ENCODE measurements at regions not wholly inside any gene's neighbourhood (a gene's known extent, or its start where the extent isn't known, plus 50 kb on each side); places are given as distances from the start of the nearest gene placed in this dataset.

DNA sequence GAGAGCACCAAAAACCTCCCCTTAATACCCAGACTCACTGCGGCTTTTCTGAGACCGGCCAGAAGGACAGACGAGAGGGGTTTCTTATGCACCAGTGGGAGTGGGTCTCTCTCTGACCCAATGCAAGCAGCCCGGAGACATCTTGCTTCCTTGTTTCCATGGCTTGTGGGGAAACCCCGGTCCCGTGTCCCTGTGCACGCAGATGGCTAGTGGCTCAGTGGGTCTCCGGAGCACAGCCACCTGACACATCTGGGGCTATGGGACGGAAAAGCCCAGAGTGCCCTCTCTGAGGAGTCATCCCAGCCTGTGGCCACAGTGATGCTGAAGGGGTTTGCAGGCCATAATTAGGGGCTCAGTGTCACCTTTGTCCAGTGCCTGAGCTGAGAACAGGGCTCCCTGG, 197.6 kb downstream of the PHETA1 start:
- DNase-seq (ENCODE audit: low spot score), result no peak
- no peaks in the 10 kb centered on the region for H3K36me3 ChIP-seq (ENCODE audit: insufficient read depth)
- Mint-ChIP-seq H3K4me1 (peaks cover 8% of the 10 kb centered on the region; the same call in 2 of the 3 replicates), H3K36me3 (ENCODE audit: low read depth) (no peaks in the 10 kb centered on the region), H3K9me3 (no peaks in the 10 kb centered on the region), H3K27me3 (ENCODE audit: insufficient read depth, low read depth, poor library complexity) (peaks cover 9% of the 10 kb centered on the region), H3K27ac (no peak overlapping the region), H3K4me3 (no peak overlapping the region)
- no peaks in the 10 kb centered on the region for H3K9me2 ChIP-seq (ENCODE audit: insufficient read depth)
- H3K27ac ChIP-seq (ENCODE audit: low read depth), result no peak overlapping the region
- no peaks in the 10 kb centered on the region for H3K27me3 ChIP-seq (ENCODE audit: insufficient read depth)
- no peaks in the 10 kb centered on the region; the same call in 1 of the 2 replicates for H4K20me1 ChIP-seq (replicated peaks; ENCODE audit: insufficient read depth)
- H3K4me2 ChIP-seq, result no peak overlapping the region
- H3K4me1 ChIP-seq (ENCODE audit: insufficient read depth), result no peaks in the 10 kb centered on the region
- no peaks in the 10 kb centered on the region for H3F3A ChIP-seq (replicated peaks; ENCODE audit: low read depth)
- no peak overlapping the region for H2AFZ ChIP-seq
- no peak overlapping the region for H3K4me3 ChIP-seq
- TF ChIP-seq CREB1 (CRISPR knock-in tag; IDR thresholded peaks at IDR 0.05; ENCODE audit: low read depth) (no peak), ZNF114 (CRISPR knock-in tag; IDR thresholded peaks at IDR 0.05) (no peak), EZH2phosphoT487 (IDR thresholded peaks at IDR 0.05; ENCODE audit: unreplicated experiment) (no peak), ZNF331 (CRISPR knock-in tag; IDR thresholded peaks at IDR 0.05; ENCODE audit: low read depth) (no peak), POLR2AphosphoS5 (IDR thresholded peaks at IDR 0.05; ENCODE audit: low read depth) (no peak), STAT1 (IDR thresholded peaks at IDR 0.05; ENCODE audit: unreplicated experiment) (no peak), EZH2 (IDR thresholded peaks at IDR 0.05; ENCODE audit: low read depth, unreplicated experiment) (no peak), NANOG (IDR thresholded peaks at IDR 0.05; ENCODE audit: borderline replicate concordance) (no peak), JUNB (IDR thresholded peaks at IDR 0.05; ENCODE audit: unreplicated experiment) (no peak)
- TF ChIP-seq, protein P1, sequence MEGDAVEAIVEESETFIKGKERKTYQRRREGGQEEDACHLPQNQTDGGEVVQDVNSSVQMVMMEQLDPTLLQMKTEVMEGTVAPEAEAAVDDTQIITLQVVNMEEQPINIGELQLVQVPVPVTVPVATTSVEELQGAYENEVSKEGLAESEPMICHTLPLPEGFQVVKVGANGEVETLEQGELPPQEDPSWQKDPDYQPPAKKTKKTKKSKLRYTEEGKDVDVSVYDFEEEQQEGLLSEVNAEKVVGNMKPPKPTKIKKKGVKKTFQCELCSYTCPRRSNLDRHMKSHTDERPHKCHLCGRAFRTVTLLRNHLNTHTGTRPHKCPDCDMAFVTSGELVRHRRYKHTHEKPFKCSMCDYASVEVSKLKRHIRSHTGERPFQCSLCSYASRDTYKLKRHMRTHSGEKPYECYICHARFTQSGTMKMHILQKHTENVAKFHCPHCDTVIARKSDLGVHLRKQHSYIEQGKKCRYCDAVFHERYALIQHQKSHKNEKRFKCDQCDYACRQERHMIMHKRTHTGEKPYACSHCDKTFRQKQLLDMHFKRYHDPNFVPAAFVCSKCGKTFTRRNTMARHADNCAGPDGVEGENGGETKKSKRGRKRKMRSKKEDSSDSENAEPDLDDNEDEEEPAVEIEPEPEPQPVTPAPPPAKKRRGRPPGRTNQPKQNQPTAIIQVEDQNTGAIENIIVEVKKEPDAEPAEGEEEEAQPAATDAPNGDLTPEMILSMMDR (conservative IDR thresholded peaks at IDR 0.05; ENCODE audit: low read depth in 2 of 2), result no peak
- TF ChIP-seq, protein P2, sequence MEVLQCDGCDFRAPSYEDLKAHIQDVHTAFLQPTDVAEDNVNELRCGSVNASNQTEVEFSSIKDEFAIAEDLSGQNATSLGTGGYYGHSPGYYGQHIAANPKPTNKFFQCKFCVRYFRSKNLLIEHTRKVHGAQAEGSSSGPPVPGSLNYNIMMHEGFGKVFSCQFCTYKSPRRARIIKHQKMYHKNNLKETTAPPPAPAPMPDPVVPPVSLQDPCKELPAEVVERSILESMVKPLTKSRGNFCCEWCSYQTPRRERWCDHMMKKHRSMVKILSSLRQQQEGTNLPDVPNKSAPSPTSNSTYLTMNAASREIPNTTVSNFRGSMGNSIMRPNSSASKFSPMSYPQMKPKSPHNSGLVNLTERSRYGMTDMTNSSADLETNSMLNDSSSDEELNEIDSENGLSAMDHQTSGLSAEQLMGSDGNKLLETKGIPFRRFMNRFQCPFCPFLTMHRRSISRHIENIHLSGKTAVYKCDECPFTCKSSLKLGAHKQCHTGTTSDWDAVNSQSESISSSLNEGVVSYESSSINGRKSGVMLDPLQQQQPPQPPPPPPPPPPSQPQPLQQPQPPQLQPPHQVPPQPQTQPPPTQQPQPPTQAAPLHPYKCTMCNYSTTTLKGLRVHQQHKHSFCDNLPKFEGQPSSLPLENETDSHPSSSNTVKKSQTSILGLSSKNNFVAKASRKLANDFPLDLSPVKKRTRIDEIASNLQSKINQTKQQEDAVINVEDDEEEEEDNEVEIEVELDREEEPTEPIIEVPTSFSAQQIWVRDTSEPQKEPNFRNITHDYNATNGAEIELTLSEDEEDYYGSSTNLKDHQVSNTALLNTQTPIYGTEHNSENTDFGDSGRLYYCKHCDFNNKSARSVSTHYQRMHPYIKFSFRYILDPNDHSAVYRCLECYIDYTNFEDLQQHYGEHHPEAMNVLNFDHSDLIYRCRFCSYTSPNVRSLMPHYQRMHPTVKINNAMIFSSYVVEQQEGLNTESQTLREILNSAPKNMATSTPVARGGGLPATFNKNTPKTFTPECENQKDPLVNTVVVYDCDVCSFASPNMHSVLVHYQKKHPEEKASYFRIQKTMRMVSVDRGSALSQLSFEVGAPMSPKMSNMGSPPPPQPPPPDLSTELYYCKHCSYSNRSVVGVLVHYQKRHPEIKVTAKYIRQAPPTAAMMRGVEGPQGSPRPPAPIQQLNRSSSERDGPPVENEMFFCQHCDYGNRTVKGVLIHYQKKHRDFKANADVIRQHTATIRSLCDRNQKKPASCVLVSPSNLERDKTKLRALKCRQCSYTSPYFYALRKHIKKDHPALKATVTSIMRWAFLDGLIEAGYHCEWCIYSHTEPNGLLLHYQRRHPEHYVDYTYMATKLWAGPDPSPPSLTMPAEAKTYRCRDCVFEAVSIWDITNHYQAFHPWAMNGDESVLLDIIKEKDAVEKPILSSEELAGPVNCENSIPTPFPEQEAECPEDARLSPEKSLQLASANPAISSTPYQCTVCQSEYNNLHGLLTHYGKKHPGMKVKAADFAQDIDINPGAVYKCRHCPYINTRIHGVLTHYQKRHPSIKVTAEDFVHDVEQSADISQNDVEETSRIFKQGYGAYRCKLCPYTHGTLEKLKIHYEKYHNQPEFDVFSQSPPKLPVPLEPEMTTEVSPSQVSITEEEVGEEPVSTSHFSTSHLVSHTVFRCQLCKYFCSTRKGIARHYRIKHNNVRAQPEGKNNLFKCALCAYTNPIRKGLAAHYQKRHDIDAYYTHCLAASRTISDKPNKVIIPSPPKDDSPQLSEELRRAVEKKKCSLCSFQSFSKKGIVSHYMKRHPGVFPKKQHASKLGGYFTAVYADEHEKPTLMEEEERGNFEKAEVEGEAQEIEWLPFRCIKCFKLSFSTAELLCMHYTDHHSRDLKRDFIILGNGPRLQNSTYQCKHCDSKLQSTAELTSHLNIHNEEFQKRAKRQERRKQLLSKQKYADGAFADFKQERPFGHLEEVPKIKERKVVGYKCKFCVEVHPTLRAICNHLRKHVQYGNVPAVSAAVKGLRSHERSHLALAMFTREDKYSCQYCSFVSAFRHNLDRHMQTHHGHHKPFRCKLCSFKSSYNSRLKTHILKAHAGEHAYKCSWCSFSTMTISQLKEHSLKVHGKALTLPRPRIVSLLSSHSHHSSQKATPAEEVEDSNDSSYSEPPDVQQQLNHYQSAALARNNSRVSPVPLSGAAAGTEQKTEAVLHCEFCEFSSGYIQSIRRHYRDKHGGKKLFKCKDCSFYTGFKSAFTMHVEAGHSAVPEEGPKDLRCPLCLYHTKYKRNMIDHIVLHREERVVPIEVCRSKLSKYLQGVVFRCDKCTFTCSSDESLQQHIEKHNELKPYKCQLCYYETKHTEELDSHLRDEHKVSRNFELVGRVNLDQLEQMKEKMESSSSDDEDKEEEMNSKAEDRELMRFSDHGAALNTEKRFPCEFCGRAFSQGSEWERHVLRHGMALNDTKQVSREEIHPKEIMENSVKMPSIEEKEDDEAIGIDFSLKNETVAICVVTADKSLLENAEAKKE (CRISPR knock-in tag; IDR thresholded peaks at IDR 0.05), result no peak
- TF ChIP-seq, protein P3, sequence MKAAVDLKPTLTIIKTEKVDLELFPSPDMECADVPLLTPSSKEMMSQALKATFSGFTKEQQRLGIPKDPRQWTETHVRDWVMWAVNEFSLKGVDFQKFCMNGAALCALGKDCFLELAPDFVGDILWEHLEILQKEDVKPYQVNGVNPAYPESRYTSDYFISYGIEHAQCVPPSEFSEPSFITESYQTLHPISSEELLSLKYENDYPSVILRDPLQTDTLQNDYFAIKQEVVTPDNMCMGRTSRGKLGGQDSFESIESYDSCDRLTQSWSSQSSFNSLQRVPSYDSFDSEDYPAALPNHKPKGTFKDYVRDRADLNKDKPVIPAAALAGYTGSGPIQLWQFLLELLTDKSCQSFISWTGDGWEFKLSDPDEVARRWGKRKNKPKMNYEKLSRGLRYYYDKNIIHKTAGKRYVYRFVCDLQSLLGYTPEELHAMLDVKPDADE (IDR thresholded peaks at IDR 0.05), result no peak
- TF ChIP-seq, protein P4, sequence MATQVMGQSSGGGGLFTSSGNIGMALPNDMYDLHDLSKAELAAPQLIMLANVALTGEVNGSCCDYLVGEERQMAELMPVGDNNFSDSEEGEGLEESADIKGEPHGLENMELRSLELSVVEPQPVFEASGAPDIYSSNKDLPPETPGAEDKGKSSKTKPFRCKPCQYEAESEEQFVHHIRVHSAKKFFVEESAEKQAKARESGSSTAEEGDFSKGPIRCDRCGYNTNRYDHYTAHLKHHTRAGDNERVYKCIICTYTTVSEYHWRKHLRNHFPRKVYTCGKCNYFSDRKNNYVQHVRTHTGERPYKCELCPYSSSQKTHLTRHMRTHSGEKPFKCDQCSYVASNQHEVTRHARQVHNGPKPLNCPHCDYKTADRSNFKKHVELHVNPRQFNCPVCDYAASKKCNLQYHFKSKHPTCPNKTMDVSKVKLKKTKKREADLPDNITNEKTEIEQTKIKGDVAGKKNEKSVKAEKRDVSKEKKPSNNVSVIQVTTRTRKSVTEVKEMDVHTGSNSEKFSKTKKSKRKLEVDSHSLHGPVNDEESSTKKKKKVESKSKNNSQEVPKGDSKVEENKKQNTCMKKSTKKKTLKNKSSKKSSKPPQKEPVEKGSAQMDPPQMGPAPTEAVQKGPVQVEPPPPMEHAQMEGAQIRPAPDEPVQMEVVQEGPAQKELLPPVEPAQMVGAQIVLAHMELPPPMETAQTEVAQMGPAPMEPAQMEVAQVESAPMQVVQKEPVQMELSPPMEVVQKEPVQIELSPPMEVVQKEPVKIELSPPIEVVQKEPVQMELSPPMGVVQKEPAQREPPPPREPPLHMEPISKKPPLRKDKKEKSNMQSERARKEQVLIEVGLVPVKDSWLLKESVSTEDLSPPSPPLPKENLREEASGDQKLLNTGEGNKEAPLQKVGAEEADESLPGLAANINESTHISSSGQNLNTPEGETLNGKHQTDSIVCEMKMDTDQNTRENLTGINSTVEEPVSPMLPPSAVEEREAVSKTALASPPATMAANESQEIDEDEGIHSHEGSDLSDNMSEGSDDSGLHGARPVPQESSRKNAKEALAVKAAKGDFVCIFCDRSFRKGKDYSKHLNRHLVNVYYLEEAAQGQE (IDR thresholded peaks at IDR 0.05; ENCODE audit: unreplicated experiment), result no peak
- H3K79me2 ChIP-seq (replicated peaks; ENCODE audit: insufficient read depth), result no peaks in the 10 kb centered on the region
- no peak for ATAC-seq
